HG03354 (cell line): ENCODE measurements at regions not wholly inside any gene's neighbourhood (a gene's known extent, or its start where the extent isn't known, plus 50 kb on each side); places are given as distances from the start of the nearest gene placed in this dataset.
A peak's percentile ranks its signal among the peaks of the same experiment; 100 is the strongest.

Experiments used
- ATAC-seq: cut with Tn5 transposase; IDR thresholded peaks from one replicate; pipeline ENCODE4 v1.9.1; 2021; ENCODE audit warnings: mild to moderate bottlenecking; ENCODE audit not compliant: unreplicated experiment, poor library complexity, severe bottlenecking

- ATAC-seq = no peak
These were observed 207.1 kb downstream of the RAD51AP2 start for GRCh38 chr2:17311106-17311619.

- ATAC-seq = peak; percentile 93
These were observed 208.4 kb downstream of the RAD51AP2 start for GRCh38 chr2:17309741-17310339.

GRCh38 chr2:17309181-17309580 is 209.1 kb downstream of the RAD51AP2 start:
- no peak for ATAC-seq

GRCh38 chr2:17306706-17307105 is 211.5 kb downstream of the RAD51AP2 start:
- ATAC-seq = no peak

- ATAC-seq = no peak
These were observed 212.0 kb downstream of the RAD51AP2 start for GRCh38 chr2:17306219-17306618.

- no peak for ATAC-seq
These were observed 214.7 kb downstream of the RAD51AP2 start for GRCh38 chr2:17303521-17303920.

GRCh38 chr2:17303054-17303453 is 215.2 kb downstream of the RAD51AP2 start:
- ATAC-seq = no peak

- no peak for ATAC-seq
These were observed 216.0 kb downstream of the RAD51AP2 start for GRCh38 chr2:17302281-17302680.

- no peak for ATAC-seq
These were observed 216.8 kb downstream of the RAD51AP2 start for GRCh38 chr2:17301437-17301836.

GRCh38 chr2:17299891-17300540 is 218.2 kb downstream of the RAD51AP2 start:
- ATAC-seq = no peak

- no peak for ATAC-seq
These were observed 219.8 kb downstream of the RAD51AP2 start for GRCh38 chr2:17298453-17298852.

- ATAC-seq = no peak
These were observed 221.6 kb downstream of the RAD51AP2 start for GRCh38 chr2:17296686-17297085.

GRCh38 chr2:17289669-17290068 is 228.6 kb downstream of the RAD51AP2 start:
- ATAC-seq = no peak

GRCh38 chr2:17287183-17287582 is 231.1 kb downstream of the RAD51AP2 start:
- no peak for ATAC-seq

GRCh38 chr2:17282826-17283225 is 235.4 kb downstream of the RAD51AP2 start:
- no peak for ATAC-seq

- no peak for ATAC-seq
These were observed 236.0 kb downstream of the RAD51AP2 start for GRCh38 chr2:17282245-17282644.

- no peak for ATAC-seq
These were observed 242.0 kb downstream of the RAD51AP2 start for GRCh38 chr2:17276220-17276619.

GRCh38 chr2:17272652-17273525 is 245.4 kb downstream of the RAD51AP2 start:
- no peak for ATAC-seq

- no peak for ATAC-seq
These were observed 246.1 kb downstream of the RAD51AP2 start for GRCh38 chr2:17272170-17272569.

- ATAC-seq = no peak
These were observed 246.8 kb downstream of the RAD51AP2 start for GRCh38 chr2:17271416-17271815.

GRCh38 chr2:17270894-17271293 is 247.3 kb downstream of the RAD51AP2 start:
- peak; percentile 52 for ATAC-seq
